GOT3 (cell line): ENCODE measurements at regions not wholly inside any gene's neighbourhood (a gene's known extent, or its start where the extent isn't known, plus 50 kb on each side); places are given as distances from the start of the nearest gene placed in this dataset.
"Not testable (repeated sequence)": the region's sequence is repeated elsewhere in the genome, so short reads cannot be mapped to it uniquely, and the experiment has no call there.

Experiments used
- DNase-seq: peaks from one replicate; lab custom pipeline; 2025; ENCODE audit warnings: mixed read lengths; lab: John Stamatoyannopoulos, UW

- DNase-seq, result no peak
Observed at GRCh38 chr2:14079576-14079975, 552.9 kb upstream of the LRATD1 start.

- DNase-seq, result no peak
Observed at GRCh38 chr2:14081521-14081920, 551.0 kb upstream of the LRATD1 start.

- no peak for DNase-seq
Observed at GRCh38 chr2:14082640-14083039, 549.9 kb upstream of the LRATD1 start.

DNA sequence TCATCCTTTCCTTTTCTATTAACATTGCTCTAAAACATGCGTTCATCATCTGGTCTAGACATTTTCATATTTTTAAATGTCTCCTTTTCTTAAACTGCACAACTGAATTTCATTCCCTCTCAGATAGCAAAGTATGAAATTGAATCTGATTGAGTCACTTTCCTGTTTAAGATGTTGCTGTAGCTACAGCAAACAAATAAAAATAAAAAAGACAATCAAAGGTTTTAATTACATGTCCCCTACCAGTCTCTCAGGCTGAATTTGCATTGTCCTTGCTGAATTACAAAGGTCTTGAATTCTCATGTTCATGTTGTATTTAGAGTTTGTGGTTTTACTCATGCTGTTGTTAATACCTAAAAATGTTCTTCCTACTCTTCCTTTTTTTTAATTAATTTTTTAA is 537.9 kb upstream of the LRATD1 start:
- DNase-seq, result no peak

- DNase-seq, result not testable (repeated sequence)
Observed at GRCh38 chr2:14099101-14099500, 533.4 kb upstream of the LRATD1 start.

DNA sequence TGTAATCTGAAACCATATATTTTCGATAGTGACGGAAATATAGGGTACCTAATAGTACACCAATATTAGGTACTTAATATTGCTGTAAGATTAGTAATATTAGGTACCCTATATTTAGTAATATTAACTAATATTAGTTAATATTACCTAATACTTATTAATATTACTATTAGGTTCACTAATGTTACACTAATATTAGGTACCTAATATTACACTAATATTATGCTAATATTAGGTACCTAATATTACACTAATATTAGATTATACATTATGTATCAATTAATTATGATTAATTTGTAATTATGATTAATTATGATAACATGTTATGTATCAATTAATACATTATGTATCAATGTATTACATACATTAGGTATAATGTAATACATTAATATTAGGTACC is 518.2 kb upstream of the LRATD1 start:
- DNase-seq, result no peak

DNA sequence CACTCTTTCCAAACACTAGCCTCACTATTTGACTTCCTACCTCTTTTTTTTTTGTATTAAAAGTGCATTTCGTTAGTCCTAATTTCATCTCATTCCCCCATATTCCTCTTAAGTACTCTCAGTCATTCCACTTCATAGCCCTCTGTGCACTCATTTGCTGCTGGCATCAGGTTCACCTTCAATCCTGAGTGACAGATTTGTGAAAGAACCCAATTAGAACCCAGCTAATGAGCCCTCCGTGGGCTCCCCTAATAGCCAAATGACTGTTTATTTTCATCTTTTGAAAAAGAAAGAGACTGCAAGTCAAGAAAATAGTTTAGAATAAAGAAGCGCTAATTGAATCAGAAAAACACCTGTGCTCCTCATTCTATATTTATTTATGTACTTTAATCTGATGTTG is 512.1 kb upstream of the LRATD1 start:
- no peak for DNase-seq

- no peak for DNase-seq
Observed at GRCh38 chr2:14123436-14124103, 508.9 kb upstream of the LRATD1 start.

DNA sequence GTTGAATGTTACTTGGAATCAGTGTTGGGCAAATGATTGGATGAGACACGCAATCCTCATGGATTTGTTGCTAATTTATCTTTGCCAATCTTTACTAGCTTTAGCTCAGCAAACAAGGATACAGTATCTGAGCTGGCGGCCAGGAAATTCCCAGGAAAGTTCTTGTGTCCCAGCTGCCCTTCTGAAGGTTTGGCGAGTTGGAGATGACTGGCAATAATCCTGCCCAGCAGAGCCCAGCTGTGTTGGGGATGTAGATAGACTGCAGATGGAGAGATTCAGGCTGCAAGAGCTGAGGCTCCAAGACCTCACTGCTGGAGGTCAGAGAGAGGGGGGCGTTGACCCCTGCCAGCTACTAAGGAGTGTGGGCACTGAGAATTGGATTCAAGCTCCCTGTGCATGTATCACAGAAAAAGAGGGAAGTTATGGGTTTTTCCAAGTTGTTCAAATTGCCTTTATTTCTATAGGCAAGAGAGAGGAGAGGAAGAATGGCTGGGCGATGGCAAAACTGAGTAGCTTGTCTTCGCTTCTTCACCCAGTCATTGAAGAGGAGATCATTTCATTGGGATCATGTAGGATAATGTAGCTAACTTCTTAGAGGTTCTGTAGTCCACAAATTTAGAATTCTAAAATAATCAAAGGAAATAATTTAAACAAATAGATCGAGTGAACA is 506.8 kb upstream of the LRATD1 start:
- DNase-seq, result no peak

GRCh38 chr2:14126846-14127245 is 505.7 kb upstream of the LRATD1 start:
- no peak for DNase-seq

DNA sequence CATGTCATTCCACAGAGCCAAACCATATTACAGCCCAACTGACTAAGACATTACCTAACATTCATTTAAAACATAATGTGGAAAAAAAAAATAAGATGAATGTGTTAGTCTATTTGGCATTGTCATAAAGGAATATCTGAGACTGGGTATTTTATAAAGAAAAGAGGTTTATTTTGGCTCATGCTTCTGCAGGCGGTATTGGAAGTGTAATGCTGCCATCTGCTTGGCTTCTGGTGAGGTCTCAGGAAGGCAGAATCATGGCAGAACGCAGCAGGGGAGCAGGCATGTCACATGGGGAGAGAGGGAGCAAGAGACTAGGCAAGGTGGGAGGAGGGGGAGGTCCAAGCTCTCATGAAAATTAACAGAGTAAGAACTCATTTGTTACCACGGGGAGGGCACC is 504.8 kb upstream of the LRATD1 start:
- DNase-seq, result no peak

- DNase-seq, result no peak
Observed at GRCh38 chr2:14132386-14132785, 500.1 kb upstream of the LRATD1 start.

- no peak for DNase-seq
Observed at GRCh38 chr2:14134771-14135170, 497.7 kb upstream of the LRATD1 start.

DNA sequence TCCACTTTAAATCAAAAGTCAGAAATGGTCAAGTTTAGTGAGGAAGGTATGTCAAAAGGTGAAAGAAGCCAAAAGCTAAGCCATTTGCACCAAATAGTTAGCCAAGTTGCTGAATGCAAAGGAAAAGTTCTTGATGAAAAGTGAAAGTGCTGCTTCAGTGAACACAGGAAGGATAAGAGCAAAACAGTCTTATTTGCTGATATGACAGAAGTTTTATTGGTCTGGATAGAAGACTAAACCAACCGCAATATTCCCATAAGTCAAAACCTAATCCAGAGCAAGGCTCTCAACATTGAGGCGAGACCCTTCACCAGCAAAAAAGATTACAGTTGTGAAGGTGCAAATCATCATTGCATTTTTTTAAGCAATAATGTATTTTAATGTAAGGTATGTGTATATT is 496.5 kb upstream of the LRATD1 start:
- no peak for DNase-seq

DNA sequence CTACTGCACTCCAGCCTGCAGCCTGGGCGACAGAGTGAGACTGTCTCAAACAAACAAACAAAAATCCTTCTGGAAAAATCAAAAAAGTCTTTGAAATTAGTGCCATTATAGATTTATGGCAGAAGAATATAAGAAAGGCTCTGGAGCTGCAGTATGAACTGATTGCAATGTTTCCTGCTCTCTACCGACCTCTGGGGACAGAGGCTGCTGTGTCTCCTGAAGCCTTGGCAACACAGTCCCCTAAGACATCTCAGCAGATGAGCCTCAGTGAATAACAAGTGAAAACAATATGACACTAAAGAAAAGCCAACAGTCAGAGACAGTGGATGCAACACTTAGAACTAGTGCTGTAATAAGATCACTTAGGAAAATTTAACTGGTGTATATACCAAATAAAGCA is 494.9 kb upstream of the LRATD1 start:
- no peak for DNase-seq

- no peak for DNase-seq
Observed at GRCh38 chr2:14140009-14140550, 492.4 kb upstream of the LRATD1 start.

- DNase-seq, result no peak
Observed at GRCh38 chr2:14143435-14143834, 489.1 kb upstream of the LRATD1 start.

GRCh38 chr2:14148216-14148615 is 484.3 kb upstream of the LRATD1 start:
- DNase-seq, result no peak

DNA sequence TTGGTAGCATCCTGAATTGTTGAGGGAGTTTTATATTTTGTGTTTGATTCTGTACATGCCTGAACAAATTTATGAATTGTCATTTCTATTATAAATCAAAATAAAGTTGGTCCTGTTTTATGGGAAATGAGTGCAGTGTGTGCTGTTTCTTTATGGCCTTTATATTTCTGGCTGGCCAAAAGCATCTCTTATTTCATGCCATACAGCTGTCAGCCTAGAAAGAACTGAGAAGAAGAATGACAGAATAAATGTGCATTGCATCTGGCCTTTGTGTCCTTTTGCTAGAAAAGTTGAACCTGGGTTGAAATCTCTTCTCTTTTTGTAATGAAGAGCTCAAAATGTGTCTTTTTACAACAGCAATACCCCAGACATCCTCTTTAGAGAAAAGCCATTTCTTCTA is 474.7 kb upstream of the LRATD1 start:
- no peak for DNase-seq

- no peak for DNase-seq
Observed at GRCh38 chr2:14180333-14180732, 452.2 kb upstream of the LRATD1 start.

DNA sequence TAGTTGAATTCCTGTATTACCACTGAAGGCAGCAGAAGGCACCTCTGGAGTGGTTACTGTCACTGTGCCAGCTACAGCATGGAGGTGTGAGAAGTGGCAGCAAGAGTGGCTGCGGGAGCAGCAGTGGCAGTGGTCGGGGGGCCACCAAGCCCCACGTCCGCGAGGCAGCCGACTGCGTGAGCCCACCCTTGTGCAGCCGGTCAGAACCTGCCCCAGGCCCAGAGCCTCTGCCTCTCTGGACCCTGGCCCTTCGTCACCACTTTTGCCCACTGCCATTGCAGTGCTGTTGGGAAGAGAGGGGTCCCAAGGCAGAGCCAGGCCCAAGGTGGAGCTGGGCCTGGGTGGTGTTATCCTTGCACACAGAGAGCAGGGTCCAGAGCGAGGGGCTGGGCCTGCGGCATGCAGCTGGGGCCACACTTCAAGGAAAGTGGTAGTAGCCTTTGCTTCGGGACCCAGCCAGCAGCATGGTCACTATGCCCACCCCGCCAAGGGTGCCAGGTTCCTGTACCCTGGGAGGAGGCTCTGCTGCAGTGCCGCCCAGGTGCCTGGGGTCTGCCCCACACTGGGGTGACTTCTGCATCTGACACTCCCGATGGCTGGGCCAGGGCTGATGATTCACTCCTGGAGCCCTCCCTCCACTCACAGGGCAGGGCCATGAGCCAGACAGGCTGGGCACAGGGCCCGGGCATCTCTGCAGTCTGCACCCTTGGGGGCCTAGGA is 450.1 kb upstream of the LRATD1 start:
- no peak for DNase-seq

DNA sequence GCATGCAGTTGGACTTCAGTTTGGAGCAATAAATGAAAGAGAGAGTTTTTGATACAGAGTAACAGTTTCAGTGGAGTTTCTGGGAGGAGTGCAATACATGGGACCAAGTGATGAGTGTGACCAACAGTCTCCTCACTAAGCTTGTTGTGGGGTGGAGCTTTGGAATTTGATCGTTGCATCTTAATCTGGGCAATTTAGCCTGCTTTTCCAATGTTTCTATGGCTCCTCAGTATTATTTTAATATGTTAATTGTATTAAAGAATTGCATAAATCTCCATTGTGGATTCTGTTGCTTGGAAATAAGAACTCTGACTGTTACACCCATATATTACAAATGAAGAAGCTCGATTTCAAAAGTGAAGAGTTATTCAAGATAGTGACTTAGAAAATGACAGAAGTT is 446.6 kb upstream of the LRATD1 start:
- no peak for DNase-seq

DNA sequence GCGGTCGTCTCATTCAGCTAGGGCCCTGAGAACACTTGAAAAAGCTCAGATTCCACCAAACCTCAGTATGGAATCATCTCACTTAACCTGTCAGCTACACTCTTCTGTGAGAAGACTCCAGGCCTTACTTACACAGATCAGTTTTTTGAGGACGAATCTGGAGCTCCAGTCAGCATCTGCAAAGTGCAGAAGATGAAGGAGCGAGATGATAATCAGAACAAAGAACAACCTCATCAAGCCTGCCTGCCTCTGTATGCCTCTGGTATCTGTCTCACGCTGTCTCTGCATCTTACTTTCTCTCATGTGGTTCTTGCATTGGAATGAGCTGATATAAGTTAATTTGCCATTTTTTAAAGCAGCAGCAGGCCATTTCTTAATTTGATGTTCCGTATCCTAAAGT is 444.1 kb upstream of the LRATD1 start:
- DNase-seq, result no peak
